HepG2 (cell line): ENCODE measurements at regions not wholly inside any gene's neighbourhood (a gene's known extent, or its start where the extent isn't known, plus 50 kb on each side); places are given as distances from the start of the nearest gene placed in this dataset.

ENCODE experiments used
- ATF7 ChIP-seq, 2 experiments: fragments of 450-650 bp in 1 of 2; sonication (generic) in 1 of 2; formaldehyde crosslinking in 1 of 2; IDR thresholded peaks; 2 replicates each; pipeline versions ENCODE4 v1.4.0 to v1.6.1; 2016 to 2020; ENCODE audit warnings: antibody characterized with exemption in 1 of 2, mild to moderate bottlenecking in 1 of 2, missing genetic modification reagents in 1 of 2
- CBX5 ChIP-seq: sonication (generic); formaldehyde crosslinking; IDR thresholded peaks from 2 replicates; pipeline ENCODE4 v1.4.0; 2020; ENCODE audit warnings: missing genetic modification reagents, borderline replicate concordance
- DMAP1 ChIP-seq: IDR thresholded peaks from 2 replicates; pipeline ENCODE4 v1.6.1; 2016
- HMGXB3 ChIP-seq: sonication (generic); formaldehyde crosslinking; IDR thresholded peaks from 2 replicates; pipeline ENCODE4 v1.4.0; 2020; ENCODE audit warnings: missing genetic modification reagents, borderline replicate concordance
- KDM6A ChIP-seq: IDR thresholded peaks from 2 replicates; pipeline ENCODE4 v1.6.1; 2016; ENCODE audit warnings: low read depth
- NPAS2 ChIP-seq: sonication (generic); formaldehyde crosslinking; IDR thresholded peaks from 2 replicates; pipeline ENCODE4 v1.8.0; 2022; ENCODE audit warnings: mild to moderate bottlenecking, missing genetic modification reagents, borderline replicate concordance
- PITX1 ChIP-seq: sonication (generic); formaldehyde crosslinking; IDR thresholded peaks from 2 replicates; pipeline ENCODE4 v1.5.1; 2020; ENCODE audit warnings: mild to moderate bottlenecking, missing genetic modification reagents
- SAFB2 ChIP-seq: sonication (generic); formaldehyde crosslinking; IDR thresholded peaks from 2 replicates; pipeline ENCODE4 v1.5.1; 2020; ENCODE audit warnings: missing genetic modification reagents, low read depth, mild to moderate bottlenecking, borderline replicate concordance
- SMARCC2 ChIP-seq: fragments of 450-650 bp; IDR thresholded peaks from 2 replicates; pipeline ENCODE4 v1.6.1; 2017; ENCODE audit warnings: antibody characterized with exemption, mild to moderate bottlenecking
- THAP7 ChIP-seq: sonication (generic); formaldehyde crosslinking; IDR thresholded peaks from 2 replicates; pipeline ENCODE4 v1.8.1; 2023; ENCODE audit warnings: mild to moderate bottlenecking, missing genetic modification reagents
- ZC3H13 ChIP-seq: sonication (generic); formaldehyde crosslinking; IDR thresholded peaks from 2 replicates; pipeline ENCODE4 v1.8.1; 2023; ENCODE audit warnings: mild to moderate bottlenecking, missing genetic modification reagents, moderate library complexity
- ZFP41 ChIP-seq: sonication (generic); formaldehyde crosslinking; IDR thresholded peaks from 2 replicates; pipeline ENCODE4 v1.4.0; 2020; ENCODE audit warnings: mild to moderate bottlenecking, missing genetic modification reagents, borderline replicate concordance
- ZGPAT ChIP-seq: IDR thresholded peaks from 2 replicates; pipeline ENCODE4 v1.6.1; 2016; ENCODE audit warnings: mild to moderate bottlenecking
- ZKSCAN5 ChIP-seq: sonication (generic); formaldehyde crosslinking; IDR thresholded peaks from 2 replicates; pipeline ENCODE4 v1.5.1; 2020; ENCODE audit warnings: mild to moderate bottlenecking, missing genetic modification reagents
- ZNF333 ChIP-seq: sonication (generic); formaldehyde crosslinking; IDR thresholded peaks from 2 replicates; pipeline ENCODE4 v1.4.0; 2020; ENCODE audit warnings: mild to moderate bottlenecking, missing genetic modification reagents, borderline replicate concordance
- ZNF530 ChIP-seq: sonication (generic); formaldehyde crosslinking; IDR thresholded peaks from 2 replicates; pipeline ENCODE4 v1.5.0; 2020; ENCODE audit warnings: low read depth, mild to moderate bottlenecking, missing genetic modification reagents
- ZNF567 ChIP-seq: sonication (generic); formaldehyde crosslinking; IDR thresholded peaks from 2 replicates; pipeline ENCODE4 v1.8.1; 2023; ENCODE audit warnings: mild to moderate bottlenecking, missing genetic modification reagents, borderline replicate concordance
- ZNF569 ChIP-seq: sonication (generic); formaldehyde crosslinking; IDR thresholded peaks from 2 replicates; pipeline ENCODE4 v1.5.0; 2020; ENCODE audit warnings: mild to moderate bottlenecking, missing genetic modification reagents, moderate library complexity, borderline replicate concordance
- ZNF607 ChIP-seq: sonication (generic); formaldehyde crosslinking; IDR thresholded peaks from 2 replicates; pipeline ENCODE4 v1.5.1; 2020; ENCODE audit warnings: missing genetic modification reagents, mild to moderate bottlenecking, borderline replicate concordance
- ZNF782 ChIP-seq: sonication (generic); formaldehyde crosslinking; IDR thresholded peaks from 2 replicates; pipeline ENCODE4 v1.4.0; 2020; ENCODE audit warnings: missing genetic modification reagents, mild to moderate bottlenecking, borderline replicate concordance

DNA sequence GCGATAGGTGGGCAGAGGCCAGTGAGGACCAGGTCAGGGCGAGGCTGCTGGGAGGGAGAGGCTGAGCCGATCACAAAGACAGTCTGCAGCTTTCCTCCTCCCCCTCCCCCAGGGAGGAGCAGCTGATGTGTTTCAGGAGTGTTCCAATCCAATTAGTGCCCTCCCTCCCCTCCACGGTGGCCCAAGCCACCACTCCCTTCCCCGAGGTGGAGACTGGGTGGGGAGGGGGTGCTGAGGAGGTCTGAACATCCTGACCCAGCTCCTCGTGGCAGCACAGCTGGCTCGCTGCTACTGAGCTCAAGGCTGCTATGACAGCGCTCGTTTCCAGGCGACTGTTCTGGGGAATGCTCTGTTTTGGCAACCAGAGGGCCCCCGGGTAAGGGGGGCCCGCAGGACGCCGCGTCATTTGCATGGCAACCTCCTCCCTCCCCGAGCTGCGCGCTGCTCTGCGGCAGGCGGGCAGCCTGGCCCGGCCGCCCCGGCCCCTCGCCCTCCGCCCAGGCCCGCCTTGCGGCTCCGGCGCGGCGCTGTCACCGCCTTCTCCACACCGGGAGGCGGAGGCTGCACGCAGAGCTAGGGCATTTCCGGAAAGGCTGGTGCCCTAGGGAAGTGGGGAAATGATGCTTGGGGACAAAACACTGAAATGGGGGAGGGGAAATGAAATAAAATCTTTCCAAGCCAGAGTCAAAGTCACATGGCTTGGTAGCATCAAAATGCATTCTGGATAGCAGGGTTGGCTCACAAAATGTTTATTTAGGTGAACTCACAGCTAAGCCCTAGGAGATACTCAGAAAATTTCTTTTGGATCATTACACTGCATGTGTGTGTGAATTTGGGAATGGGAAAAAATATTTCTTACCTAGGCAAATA lies 67.4 kb upstream of the PIM1 start (continued):
- TF ChIP-seq ZGPAT (CRISPR knock-in tag): peak; percentile 72
- TF ChIP-seq SMARCC2: no peak
- no peak for TF ChIP-seq ZNF569 (CRISPR knock-in tag)
- no peak for TF ChIP-seq ZNF607 (CRISPR knock-in tag)
- no peak for TF ChIP-seq ZNF567 (CRISPR knock-in tag)
- peak; percentile 73; the same call in 1 of the 2 replicates for TF ChIP-seq THAP7
- peak; percentile 48 for TF ChIP-seq PITX1 (CRISPR knock-in tag)
- no peak for TF ChIP-seq ZNF333 (CRISPR knock-in tag)
- TF ChIP-seq CBX5: peak; percentile 52; the same call in 1 of the 2 replicates
- no peak for TF ChIP-seq ZFP41 (CRISPR knock-in tag)
- TF ChIP-seq ZNF530 (CRISPR knock-in tag): no peak
- no peak for TF ChIP-seq ZC3H13 (CRISPR knock-in tag)
- no peak for TF ChIP-seq NPAS2 (CRISPR knock-in tag)
- TF ChIP-seq ZKSCAN5 (CRISPR knock-in tag): no peak
- TF ChIP-seq KDM6A: peak; percentile 50
- TF ChIP-seq ATF7 (IDR thresholded peaks at IDR 0.05): no peak
- peak; percentile 75 for TF ChIP-seq ATF7 (CRISPR knock-in tag; IDR thresholded peaks at IDR 0.05)
- TF ChIP-seq DMAP1 (CRISPR knock-in tag): peak; percentile 46
- peak; percentile 72; the same call in 1 of the 2 replicates for TF ChIP-seq HMGXB3
- no peak for TF ChIP-seq SAFB2 (CRISPR knock-in tag)
- TF ChIP-seq ZNF782 (CRISPR knock-in tag): peak; percentile 72; the same call in 1 of the 2 replicates
